ENCODE measurements at regions not wholly inside any gene's neighbourhood (a gene's known extent, or its start where the extent isn't known, plus 50 kb on each side); places are given as distances from the start of the nearest gene placed in this dataset.

GRCh38 chr2:47999512-47999911 is 93.2 kb upstream of the FBXO11 start:
- peaks cover 9% of the 10 kb centered on the region for H3K4me1 ChIP-seq (ENCODE audit: insufficient read depth, low read length)
- ATAC-seq: no peak
- in situ Hi-C loops (cut with HindIII; ENCODE audit: extremely low pct_ligation_motif_present, low pct_unique_long_range_greater_than_20kb) (no loop called here), intact Hi-C loops (cut with micrococcal nuclease; ENCODE audit: unreplicated experiment) (no loop called here)
- WGBS (ENCODE audit: low lambda C conversion rate): 5% methylated on average over 1 of the region's 1 CpG
- no peak overlapping the region for H3K27ac ChIP-seq (ENCODE audit: extremely low read length, insufficient read depth, low read length)
- TF ChIP-seq SETDB1 (CRISPR knock-in tag; IDR thresholded peaks at IDR 0.05; ENCODE audit: borderline replicate concordance) (no peak), POGK (CRISPR knock-in tag; conservative IDR thresholded peaks at IDR 0.05) (no peak), ZMYM2 (CRISPR knock-in tag; IDR thresholded peaks at IDR 0.05) (no peak), PLRG1 (conservative IDR thresholded peaks at IDR 0.05) (no peak), HMG20A (CRISPR knock-in tag; IDR thresholded peaks at IDR 0.05; ENCODE audit: borderline replicate concordance) (no peak), SOX13 (IDR thresholded peaks at IDR 0.05) (no peak), SOX13 (CRISPR knock-in tag; conservative IDR thresholded peaks at IDR 0.05 in 1 of 2, IDR thresholded peaks at IDR 0.05 in 1 of 2) (no peak), MAFF (IDR thresholded peaks at IDR 0.05; ENCODE audit: low read depth, low read length) (0 out of 2 replicates have a peak, but pooled peaks have one; percentile 35), MAFK (conservative IDR thresholded peaks at IDR 0.05 in 1 of 2, IDR thresholded peaks at IDR 0.05 in 1 of 2; ENCODE audit: low read length in 2 of 2) (peak in 1 of 2 experiments; percentile 68; a peak in 2 of 4 replicates), SIX4 (CRISPR knock-in tag; IDR thresholded peaks at IDR 0.05) (no peak), ZNF484 (CRISPR knock-in tag; IDR thresholded peaks at IDR 0.05; ENCODE audit: borderline replicate concordance, low read depth) (no peak)
- no peak overlapping the region for H3K4me3 ChIP-seq (replicated peaks in 1 of 3; ENCODE audit: insufficient read depth in 1 of 3, low read depth in 2 of 3, low read length in 3 of 3)
- no peak for DNase-seq (ENCODE audit: low spot score)
- ChIA-PET POLR2A (no interaction called here), CTCF (ENCODE audit: low intra/inter-chr PET ratio, low total read pairs) (no interaction called here)
- H3K4me2 ChIP-seq (ENCODE audit: low read depth, low read length): no peak overlapping the region
- no peaks in the 10 kb centered on the region for H3K36me3 ChIP-seq (replicated peaks in 1 of 2; ENCODE audit: control insufficient read depth in 1 of 2, insufficient read depth in 2 of 2, low read length in 2 of 2)
- H3K27me3 ChIP-seq (ENCODE audit: control insufficient read depth in 1 of 2, insufficient read depth in 2 of 2, low read length in 2 of 2): no peaks in the 10 kb centered on the region
- no peaks in the 10 kb centered on the region for H4K20me1 ChIP-seq (ENCODE audit: insufficient read depth, low read length)
- H3K9ac ChIP-seq (ENCODE audit: insufficient read depth, low read depth, low read length): no peak overlapping the region
- no peaks in the 10 kb centered on the region for H3K9me3 ChIP-seq (ENCODE audit: low read length)
- no TSS peak for BruUV-seq (replicated peaks)
- no peaks in the 10 kb centered on the region for H3K79me2 ChIP-seq (ENCODE audit: insufficient read depth, low read length)
- no peak overlapping the region for H2AFZ ChIP-seq (ENCODE audit: low read length)
- no peak for FAIRE-seq
